ENCODE measurements at regions not wholly inside any gene's neighbourhood (a gene's known extent, or its start where the extent isn't known, plus 50 kb on each side); places are given as distances from the start of the nearest gene placed in this dataset.

DNA sequence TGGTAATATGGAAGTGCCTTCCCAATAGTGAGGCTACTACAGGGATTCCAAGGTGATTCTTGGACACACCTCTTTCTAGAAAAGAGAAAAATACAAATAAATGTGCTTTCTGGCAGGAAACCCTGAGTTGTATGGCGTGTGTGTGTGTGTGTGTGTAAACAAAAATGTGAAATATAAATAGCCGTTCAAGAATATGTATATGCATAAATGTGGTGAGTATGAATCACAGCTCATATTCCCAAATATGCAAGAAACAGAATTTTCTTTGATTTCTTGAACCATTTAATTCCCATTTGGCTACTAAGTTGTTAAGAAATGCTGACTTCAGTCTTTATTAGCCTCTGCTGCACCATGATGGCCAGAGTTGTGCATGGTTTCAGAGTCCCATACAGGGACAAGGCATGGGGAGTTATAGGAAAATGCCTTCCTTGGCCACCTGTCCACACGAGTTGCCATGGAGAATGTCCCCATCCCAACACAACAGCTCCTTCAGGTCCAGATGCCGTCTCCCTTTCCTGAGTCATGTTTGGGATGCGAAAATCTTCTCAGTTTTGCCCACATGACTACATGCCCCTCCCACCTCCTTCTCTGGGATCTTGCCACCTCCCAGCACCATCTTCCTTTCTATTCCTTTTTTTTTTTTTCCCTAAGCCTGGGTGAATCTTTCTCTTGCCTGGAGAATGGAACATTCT is 312.4 kb upstream of the ECI2 start:
- H3K4me3 ChIP-seq (ENCODE audit: severe bottlenecking): no peak overlapping the region
- TF ChIP-seq, protein P1, sequence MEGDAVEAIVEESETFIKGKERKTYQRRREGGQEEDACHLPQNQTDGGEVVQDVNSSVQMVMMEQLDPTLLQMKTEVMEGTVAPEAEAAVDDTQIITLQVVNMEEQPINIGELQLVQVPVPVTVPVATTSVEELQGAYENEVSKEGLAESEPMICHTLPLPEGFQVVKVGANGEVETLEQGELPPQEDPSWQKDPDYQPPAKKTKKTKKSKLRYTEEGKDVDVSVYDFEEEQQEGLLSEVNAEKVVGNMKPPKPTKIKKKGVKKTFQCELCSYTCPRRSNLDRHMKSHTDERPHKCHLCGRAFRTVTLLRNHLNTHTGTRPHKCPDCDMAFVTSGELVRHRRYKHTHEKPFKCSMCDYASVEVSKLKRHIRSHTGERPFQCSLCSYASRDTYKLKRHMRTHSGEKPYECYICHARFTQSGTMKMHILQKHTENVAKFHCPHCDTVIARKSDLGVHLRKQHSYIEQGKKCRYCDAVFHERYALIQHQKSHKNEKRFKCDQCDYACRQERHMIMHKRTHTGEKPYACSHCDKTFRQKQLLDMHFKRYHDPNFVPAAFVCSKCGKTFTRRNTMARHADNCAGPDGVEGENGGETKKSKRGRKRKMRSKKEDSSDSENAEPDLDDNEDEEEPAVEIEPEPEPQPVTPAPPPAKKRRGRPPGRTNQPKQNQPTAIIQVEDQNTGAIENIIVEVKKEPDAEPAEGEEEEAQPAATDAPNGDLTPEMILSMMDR (IDR thresholded peaks at IDR 0.05; ENCODE audit: poor library complexity, severe bottlenecking): no peak

DNA sequence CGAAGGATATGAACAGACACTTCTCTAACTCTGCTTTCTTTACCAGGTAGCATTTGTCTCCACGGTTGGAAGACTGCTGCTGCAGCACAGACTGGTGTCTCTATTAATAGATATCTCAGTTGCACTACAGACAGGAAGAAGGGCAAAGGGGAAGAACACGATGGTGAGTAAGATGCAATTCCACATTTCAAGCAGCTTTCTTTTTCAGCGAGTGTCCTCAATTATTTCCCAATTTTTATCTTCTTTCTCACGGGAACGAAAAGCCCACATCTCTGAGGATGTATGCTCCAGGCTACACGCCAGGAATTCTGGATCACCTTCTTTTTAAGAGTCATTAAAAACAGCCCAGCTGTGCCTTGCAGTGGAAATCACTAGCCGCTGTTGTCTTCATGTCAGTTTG is 311.6 kb upstream of the ECI2 start:
- H3K4me1 ChIP-seq (ENCODE audit: insufficient read depth, poor library complexity, severe bottlenecking): peaks cover 6% of the 10 kb centered on the region
- H3K9me3 ChIP-seq (ENCODE audit: severe bottlenecking): no peaks in the 10 kb centered on the region
- H3K36me3 ChIP-seq (ENCODE audit: low read depth): no peaks in the 10 kb centered on the region
- no peak overlapping the region for H3K4me3 ChIP-seq (ENCODE audit: severe bottlenecking)
- DNase-seq (ENCODE audit: low spot score): no peak
- no peak for ATAC-seq (ENCODE audit: low read depth)
- H3K27ac ChIP-seq (ENCODE audit: poor library complexity, severe bottlenecking): no peak overlapping the region
- TF ChIP-seq, protein P1 (IDR thresholded peaks at IDR 0.05; ENCODE audit: poor library complexity, severe bottlenecking): no peak
- H3K27me3 ChIP-seq (ENCODE audit: insufficient read depth, poor library complexity, severe bottlenecking): no peaks in the 10 kb centered on the region

More for the DNA sequence above, 312.4 kb upstream of the ECI2 start:
- Histone ChIP-seq H3K27ac (ENCODE audit: poor library complexity, severe bottlenecking) (no peak overlapping the region), H3K9me3 (ENCODE audit: severe bottlenecking) (no peaks in the 10 kb centered on the region), H3K27me3 (ENCODE audit: insufficient read depth, poor library complexity, severe bottlenecking) (no peaks in the 10 kb centered on the region), H3K4me1 (ENCODE audit: insufficient read depth, poor library complexity, severe bottlenecking) (peaks cover 6% of the 10 kb centered on the region), H3K36me3 (ENCODE audit: low read depth) (no peaks in the 10 kb centered on the region)
- ATAC-seq (ENCODE audit: low read depth) (no peak), DNase-seq (ENCODE audit: low spot score) (no peak)

GRCh38 chr6:4441981-4442434 is 306.6 kb upstream of the ECI2 start:
- no peak overlapping the region for H3K4me3 ChIP-seq (ENCODE audit: severe bottlenecking)
- TF ChIP-seq, protein P1 (IDR thresholded peaks at IDR 0.05; ENCODE audit: poor library complexity, severe bottlenecking): no peak
- H3K36me3 ChIP-seq (ENCODE audit: low read depth): no peaks in the 10 kb centered on the region
- H3K4me1 ChIP-seq (ENCODE audit: insufficient read depth, poor library complexity, severe bottlenecking): no peaks in the 10 kb centered on the region
- no peaks in the 10 kb centered on the region for H3K27me3 ChIP-seq (ENCODE audit: insufficient read depth, poor library complexity, severe bottlenecking)
- no peak overlapping the region for H3K27ac ChIP-seq (ENCODE audit: poor library complexity, severe bottlenecking)
- DNase-seq (ENCODE audit: low spot score) (no peak), ATAC-seq (ENCODE audit: low read depth) (no peak)
- no peaks in the 10 kb centered on the region for H3K9me3 ChIP-seq (ENCODE audit: severe bottlenecking)

GRCh38 chr6:4439159-4439558 is 303.8 kb upstream of the ECI2 start:
- H3K4me3 ChIP-seq (ENCODE audit: severe bottlenecking): no peak overlapping the region
- ATAC-seq (ENCODE audit: low read depth) (no peak), DNase-seq (ENCODE audit: low spot score) (no peak)
- H3K27me3 ChIP-seq (ENCODE audit: insufficient read depth, poor library complexity, severe bottlenecking): no peaks in the 10 kb centered on the region
- H3K4me1 ChIP-seq (ENCODE audit: insufficient read depth, poor library complexity, severe bottlenecking): no peaks in the 10 kb centered on the region
- no peaks in the 10 kb centered on the region for H3K36me3 ChIP-seq (ENCODE audit: low read depth)
- TF ChIP-seq, protein P1 (IDR thresholded peaks at IDR 0.05; ENCODE audit: poor library complexity, severe bottlenecking): no peak
- no peaks in the 10 kb centered on the region for H3K9me3 ChIP-seq (ENCODE audit: severe bottlenecking)
- H3K27ac ChIP-seq (ENCODE audit: poor library complexity, severe bottlenecking): no peak overlapping the region

DNA sequence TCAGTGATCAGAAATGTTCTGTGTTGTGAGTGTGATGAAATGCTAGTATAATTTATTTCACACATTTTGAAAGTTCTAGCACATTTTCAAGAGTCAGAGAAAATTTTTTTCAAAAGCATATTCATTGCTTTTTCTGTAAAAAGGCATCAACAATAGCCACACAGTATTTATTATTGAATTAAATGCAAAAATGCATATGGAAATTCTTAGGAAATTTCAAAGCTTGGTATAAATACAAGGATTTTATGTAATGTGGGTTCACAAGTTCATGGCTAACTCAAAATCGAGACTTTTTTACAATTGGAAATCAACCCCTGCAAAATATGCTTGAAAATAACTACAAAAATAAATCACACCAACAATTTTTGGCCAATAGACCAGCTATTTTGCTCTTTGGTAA is 302.0 kb upstream of the ECI2 start:
- H3K9me3 ChIP-seq (ENCODE audit: severe bottlenecking): no peaks in the 10 kb centered on the region
- TF ChIP-seq, protein P1 (IDR thresholded peaks at IDR 0.05; ENCODE audit: poor library complexity, severe bottlenecking): no peak
- ATAC-seq (ENCODE audit: low read depth): no peak
- no peak for DNase-seq (ENCODE audit: low spot score)
- H3K27ac ChIP-seq (ENCODE audit: poor library complexity, severe bottlenecking): no peak overlapping the region
- no peaks in the 10 kb centered on the region for H3K27me3 ChIP-seq (ENCODE audit: insufficient read depth, poor library complexity, severe bottlenecking)
- H3K36me3 ChIP-seq (ENCODE audit: low read depth): no peaks in the 10 kb centered on the region
- no peak overlapping the region for H3K4me3 ChIP-seq (ENCODE audit: severe bottlenecking)
- no peaks in the 10 kb centered on the region for H3K4me1 ChIP-seq (ENCODE audit: insufficient read depth, poor library complexity, severe bottlenecking)

All from RWPE2 (cell line).